ENCODE measurements at regions not wholly inside any gene's neighbourhood (a gene's known extent, or its start where the extent isn't known, plus 50 kb on each side); places are given as distances from the start of the nearest gene placed in this dataset.

DNA sequence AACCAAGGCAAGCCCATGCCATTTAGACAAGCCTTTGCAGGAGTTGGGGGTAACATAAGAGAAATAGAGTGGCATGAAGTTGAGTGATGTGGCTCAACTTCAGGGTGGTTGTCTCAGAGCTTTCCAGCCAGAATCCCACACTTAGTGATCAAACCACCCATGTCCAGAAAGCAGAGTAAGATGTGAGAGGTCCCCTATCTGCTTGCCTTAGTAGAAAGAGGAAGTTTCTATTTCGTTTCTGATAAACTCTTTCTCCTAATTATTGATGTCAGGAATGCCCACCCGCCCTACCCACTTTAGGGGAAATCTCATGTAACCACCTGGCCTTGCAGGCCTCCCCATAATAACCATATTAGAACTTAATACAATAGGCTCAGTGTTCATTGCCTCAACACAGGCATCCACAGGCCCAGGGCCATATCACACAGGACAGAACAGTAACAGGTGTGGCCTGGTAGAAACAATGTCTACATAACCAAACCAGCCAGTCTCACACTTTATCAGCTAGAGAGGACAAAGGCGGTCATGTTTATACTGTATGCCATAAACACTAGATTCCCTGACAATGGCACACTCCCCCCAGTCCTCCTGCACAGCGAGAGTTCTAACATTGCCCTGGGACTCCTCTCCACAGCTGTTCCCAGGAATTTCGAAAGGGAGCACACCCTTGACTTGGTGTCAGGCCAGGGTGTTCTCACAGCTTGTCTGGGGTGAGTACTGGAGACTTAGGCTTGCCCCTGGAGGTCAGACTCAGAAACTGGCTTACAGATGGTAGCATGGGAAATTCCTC is 364.4 kb downstream of the CXCL12 start:
- no peak for DNase-seq

DNA sequence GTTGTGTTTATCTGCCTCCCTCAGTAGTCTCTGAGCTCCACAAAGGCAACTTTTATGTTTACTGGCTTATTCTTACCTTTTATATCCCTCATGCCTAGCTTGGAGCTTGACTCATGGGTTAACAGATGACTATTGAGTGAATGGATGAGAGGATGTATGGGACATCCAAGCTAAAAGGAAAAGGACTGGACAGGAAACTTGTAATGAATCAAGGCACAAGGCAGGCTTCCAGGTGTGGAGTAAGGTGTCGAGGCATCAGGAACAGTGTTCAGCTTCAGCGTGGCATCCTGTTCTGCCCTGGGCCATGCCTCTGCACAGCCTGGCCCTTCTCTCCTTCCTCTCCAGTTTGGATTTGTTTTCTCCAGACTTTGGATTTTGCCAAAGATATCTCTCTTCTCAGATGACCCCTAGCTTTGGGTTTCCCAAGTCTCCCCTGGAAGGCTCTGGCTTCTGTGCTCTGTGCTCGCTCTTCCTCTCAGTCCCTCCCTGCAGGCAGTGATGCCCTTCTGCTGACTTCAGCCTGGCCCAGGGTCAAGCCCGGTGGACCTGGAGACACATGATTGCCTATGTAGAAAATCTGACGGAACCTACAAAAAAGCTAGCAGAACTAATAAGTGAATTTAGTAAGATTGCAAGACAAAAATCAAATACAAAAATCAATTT is 367.3 kb downstream of the CXCL12 start:
- no peak for DNase-seq

GRCh38 chr10:44016589-44017482 is 368.1 kb downstream of the CXCL12 start:
- DNase-seq, result no peak

DNA sequence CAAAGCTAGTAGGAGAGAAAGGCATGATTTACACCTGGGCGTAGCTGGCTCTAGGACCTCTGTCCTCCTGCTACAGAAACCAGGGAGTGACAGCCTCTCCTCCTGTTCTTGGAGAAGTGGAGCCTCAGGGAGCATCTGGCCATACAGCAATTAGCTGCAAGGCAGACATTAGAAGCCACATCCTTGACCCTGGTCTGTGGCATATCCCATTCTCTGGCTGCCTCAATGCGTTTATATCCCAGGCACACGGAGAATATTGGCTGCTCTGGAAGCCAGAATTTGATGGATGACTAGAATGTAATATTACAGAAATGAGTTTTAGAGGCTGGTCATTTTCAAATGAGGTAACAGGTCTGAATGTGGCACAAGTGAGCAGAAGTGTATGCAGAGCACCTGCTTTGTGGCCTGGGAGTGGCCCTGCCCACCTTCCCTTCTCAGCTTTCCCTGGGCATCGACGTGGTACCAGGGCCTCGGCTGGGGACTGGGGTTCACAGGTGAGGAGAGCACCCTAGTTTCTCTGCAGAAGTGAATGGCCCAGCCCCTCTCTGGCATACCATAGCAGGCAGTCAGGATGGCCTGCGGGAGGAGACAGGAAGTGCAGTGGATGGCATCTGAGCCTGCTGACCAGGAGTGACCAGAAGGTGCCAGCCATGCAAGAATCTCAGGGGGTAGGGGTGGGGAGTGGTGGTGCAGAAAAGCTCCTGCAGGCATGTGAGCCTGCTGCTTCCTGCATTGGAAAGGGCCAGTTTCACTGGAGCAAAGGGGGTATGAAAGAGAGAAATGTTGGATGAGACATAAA is 367.2 kb upstream of the ZNF32 start:
- no peak for DNase-seq

DNA sequence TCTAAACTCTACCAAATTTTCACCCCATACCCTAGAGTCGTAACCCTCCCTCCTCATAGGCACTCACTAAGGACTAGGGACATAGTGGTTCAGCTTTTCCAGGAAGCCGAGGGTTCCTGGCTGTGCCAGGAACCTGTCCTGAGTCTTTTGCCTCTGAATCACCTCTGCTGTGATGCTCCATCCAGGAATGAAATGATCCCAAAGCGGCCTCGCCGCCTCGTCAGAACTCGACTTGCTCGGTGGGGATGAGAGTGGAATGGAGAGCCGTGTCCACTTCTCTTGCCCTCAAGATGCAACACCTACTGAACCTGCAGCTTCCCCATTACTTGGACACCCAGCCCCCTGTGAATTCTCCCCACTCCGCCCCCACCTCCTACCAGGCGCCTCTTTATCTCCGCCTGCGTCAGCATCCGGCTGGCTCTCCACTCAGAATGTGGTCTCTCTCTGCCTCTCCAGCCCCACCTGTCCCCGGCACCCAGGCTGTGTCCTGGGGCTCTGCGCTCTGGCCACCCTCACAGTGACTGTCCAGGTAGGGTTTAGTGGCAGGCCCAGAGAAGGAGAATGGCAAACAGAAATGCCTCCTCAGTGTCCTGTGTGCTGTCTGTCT is 366.1 kb upstream of the ZNF32 start:
- DNase-seq, result no peak

DNA sequence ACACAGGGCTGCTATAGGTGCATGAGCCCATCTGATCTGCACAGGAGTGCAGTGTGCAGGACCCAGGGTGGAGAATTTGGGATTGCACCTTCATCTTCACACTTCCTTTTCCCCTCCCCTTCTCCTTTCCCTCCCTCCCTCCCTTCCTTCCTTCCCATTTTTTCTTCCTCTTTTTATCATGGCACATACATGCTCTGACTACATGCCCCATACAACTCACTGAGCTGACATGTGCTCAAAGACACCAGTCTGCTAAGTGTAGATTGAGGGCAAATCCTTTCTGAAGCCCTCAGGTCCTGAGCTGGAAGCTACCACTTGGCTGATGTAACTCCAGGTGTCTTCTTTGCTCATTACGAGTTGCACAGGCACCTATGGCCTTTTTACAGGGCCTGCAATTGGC is 365.3 kb upstream of the ZNF32 start:
- no peak for DNase-seq

DNA sequence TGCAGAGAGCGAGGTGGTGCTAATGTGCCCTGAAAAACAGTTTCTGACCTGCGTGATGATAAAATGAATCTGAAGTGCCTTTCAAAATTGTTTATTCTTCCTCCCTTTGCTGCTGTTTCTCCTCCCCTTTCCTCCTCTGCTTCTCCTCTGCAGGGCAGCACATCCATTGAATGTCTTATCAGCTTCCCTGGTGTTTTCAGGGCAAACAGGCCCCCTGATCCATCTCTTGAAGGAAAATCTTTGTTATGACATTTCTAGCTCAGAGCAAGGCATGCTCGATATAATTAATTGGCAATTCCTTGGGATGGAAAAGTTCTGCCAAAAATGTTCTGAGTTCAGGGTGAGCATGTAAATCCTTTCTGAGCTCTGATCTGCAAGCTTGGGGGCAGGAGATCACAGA is 364.2 kb upstream of the ZNF32 start:
- no peak for DNase-seq

GRCh38 chr10:44011603-44011981 is 362.9 kb upstream of the ZNF32 start:
- DNase-seq, result no peak

GRCh38 chr10:44010873-44011602 is 362.4 kb upstream of the ZNF32 start:
- DNase-seq, result no peak

GRCh38 chr10:44009891-44010632 is 361.4 kb upstream of the ZNF32 start:
- DNase-seq, result no peak

DNA sequence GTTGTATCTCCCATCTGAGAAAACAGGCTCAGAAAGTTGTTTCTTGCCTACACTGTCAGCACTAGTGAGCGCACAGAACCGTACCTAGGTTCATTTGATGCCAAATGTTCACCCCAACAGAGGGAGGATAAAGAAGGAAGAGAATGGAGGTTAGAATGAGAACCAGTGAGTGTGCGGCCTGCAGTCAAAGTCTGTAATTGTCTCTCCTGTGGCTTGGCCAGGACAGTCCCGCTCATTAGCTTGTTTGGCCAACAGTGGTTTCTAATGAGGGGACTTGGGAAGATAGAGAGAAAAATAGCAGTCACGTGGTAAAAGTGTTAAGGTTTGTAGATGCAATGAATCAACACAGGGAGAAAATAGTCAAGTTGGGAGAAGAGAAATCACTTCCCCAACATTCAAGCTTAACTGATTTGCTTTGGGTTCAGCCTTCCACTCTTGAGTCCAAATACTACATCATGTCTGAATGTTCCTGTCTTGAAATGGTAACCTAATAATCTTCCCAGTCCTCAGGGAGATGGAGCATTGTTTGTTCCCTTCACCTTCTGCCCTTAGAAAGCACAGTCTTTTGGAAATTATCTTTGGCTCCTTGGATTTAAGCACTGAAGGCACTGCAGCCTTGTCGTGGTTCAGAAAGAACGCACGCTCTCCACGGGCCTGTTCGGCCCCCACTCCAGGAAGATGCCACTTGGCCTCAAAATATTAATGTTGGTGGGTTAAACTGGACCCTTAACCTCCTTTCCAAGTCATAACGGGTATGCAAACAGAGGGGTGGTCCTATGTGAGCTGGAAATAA is 360.4 kb upstream of the ZNF32 start:
- no peak for DNase-seq

DNA sequence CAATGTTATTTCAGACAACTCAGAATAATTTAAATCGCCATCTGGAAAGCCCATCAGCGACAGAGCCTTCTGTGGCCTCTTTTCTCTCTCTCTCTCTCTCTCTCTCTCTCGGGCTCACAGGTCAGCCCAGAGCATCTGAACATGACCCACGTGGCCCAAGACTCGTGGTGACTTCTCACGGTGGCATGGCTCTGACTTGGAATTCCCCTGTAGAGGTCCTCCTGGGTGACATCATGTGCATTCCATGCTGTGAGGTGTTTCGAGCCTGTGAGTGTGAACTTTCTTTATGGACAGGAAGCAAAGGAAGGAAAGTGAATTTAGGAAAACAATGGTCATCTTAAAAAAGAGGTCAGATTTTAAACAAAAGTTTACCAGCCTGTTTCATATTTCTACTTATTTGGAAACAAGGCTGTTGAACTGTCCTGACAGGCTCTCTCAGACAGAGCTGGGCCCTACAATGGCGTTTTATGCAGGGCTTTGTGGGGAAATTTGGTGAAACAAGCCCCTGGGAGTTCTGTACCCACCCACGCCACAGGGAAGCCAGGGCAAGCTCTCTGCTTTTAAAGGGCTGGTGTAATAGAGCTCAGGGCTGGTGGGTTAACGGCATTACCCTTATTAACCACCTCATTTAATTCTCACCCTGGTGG is 359.7 kb upstream of the ZNF32 start:
- no peak for DNase-seq

GRCh38 chr10:44006771-44007170 is 358.1 kb upstream of the ZNF32 start:
- DNase-seq, result no peak

DNA sequence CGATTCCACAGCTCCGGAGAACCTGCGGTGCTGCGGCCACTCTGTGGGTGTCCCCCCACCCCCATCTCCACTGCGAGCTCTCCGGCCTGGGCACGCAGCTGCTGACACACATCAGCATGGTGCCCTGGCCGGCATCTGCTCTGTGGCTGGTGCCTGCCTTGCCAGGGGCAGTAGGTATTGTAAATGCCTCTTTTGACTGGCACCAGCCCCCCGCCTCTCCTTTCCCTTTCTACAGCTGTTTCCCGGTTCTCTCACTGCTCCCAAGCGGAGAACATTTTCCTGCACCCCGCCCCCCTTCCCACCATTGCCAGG is 357.1 kb upstream of the ZNF32 start:
- DNase-seq, result no peak

GRCh38 chr10:44004913-44005787 is 356.5 kb upstream of the ZNF32 start:
- no peak for DNase-seq

- no peak for DNase-seq
Measured at GRCh38 chr10:43998021-43998809, 349.5 kb upstream of the ZNF32 start.

DNA sequence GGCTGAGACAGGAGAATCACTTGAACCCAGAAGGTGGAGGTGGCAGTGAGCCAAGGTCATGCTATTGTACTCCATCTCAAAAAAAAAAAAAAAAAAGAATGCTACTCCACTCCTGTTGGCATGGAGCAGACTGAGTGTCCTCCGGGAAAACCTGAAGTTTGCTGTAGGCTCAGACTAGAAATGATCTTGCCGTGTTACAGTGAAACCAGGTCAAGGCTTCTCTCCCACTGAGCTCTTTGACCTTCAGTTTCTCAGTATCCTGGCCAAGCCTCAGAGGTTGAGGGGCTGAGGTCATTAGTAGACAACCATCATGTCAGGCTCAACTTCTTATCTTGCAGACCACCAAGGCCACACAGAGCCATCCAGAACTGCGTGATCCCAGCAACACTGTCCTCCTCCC is 348.6 kb upstream of the ZNF32 start:
- DNase-seq, result no peak

DNA sequence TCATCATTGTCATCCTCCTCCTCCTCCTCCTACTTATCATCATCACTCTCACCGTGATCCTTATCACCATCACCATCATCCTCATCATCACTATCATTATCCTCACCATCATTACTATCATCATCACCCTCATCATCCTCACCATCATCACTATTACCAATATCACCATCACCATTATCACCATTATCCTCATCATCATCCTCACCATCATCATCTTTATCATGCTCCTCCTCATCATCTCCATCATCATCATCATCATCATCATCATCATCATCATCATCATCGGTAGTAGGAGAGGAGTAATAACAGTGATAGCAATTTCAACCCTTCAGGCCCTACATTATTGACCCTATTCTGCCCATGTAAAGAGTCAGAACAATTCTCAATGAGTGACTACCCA is 345.9 kb upstream of the ZNF32 start:
- no peak for DNase-seq

Measured in activated CD4-positive, alpha-beta T cell treated with anti-CD3 and anti-CD28 coated beads, Interleukin-2, amount 50 U/mL, for 1 hour (primary cell).